K562 (cell line): ENCODE measurements at regions not wholly inside any gene's neighbourhood (a gene's known extent, or its start where the extent isn't known, plus 50 kb on each side); places are given as distances from the start of the nearest gene placed in this dataset.

ENCODE experiments used
- ATAC-seq: fragments of 200-7000 bp; cut with Tn5 transposase; 3 replicates; pipeline ENCODE4 v1.9.1; 2020; ENCODE audit warnings: moderate library complexity
- BruUV-seq: library from RNA; stranded (reverse); fragments of 400-500 nt; replicated peaks from 2 replicates; lab custom pipeline; 2021; lab: Mats Ljungman, UMichigan
- CTCF ChIA-PET: fragments of 300-600 bp; formaldehyde crosslinking; extraction: SDS; loops from one replicate; lab custom pipeline; 2021; ENCODE audit warnings: low intra/inter-chr PET ratio; lab: Yijun Ruan, JAX
- POLR2A ChIA-PET: fragments of 300-600, 350-650 bp; sonication (Branson Sonifier 250); formaldehyde crosslinking; extraction: SDS; loops from one replicate; lab custom pipeline; 2021; ENCODE audit warnings: antibody characterized with exemption, inconsistent platforms; lab: Yijun Ruan, JAX
- DNase-seq, 4 experiments: peaks; one replicate each; pipeline versions ENCODE4 v3.0.0 to v3.0.0-alpha.2; 2011 to 2018; ENCODE audit warnings: low spot score in 3 of 4, mixed read lengths in 3 of 4; ENCODE audit errors: extremely low read depth in 1 of 4
- FAIRE-seq: peaks from 2 replicates; lab custom pipeline; 2011; peaks lifted over from hg19 to GRCh38; lab: Jason Lieb, UNC
- H2AFZ ChIP-seq: 2 replicates; pipeline ENCODE4 v1.6.0; 2011; ENCODE audit warnings: low read depth, low read length, control low read depth, inconsistent platforms
- H3K27ac ChIP-seq: fragments of 200-600 bp; 3 replicates; pipeline ENCODE4 v1.8.0; 2011; ENCODE audit warnings: low read depth, mild to moderate bottlenecking, control low read depth, inconsistent platforms, low read length, moderate library complexity, mixed read lengths; ENCODE audit errors: extremely low read depth
- H3K27me3 ChIP-seq, 2 experiments: fragments of 300-600 bp in 1 of 2; 2 replicates in 1 of 2; 3 replicates in 1 of 2; pipeline versions ENCODE4 v1.6.0 to v1.8.0; 2011; ENCODE audit warnings: inconsistent platforms in 2 of 2, low read length in 2 of 2, mild to moderate bottlenecking in 1 of 2, mixed read lengths in 1 of 2, moderate library complexity in 1 of 2; ENCODE audit not compliant: control insufficient read depth in 2 of 2, insufficient read depth in 2 of 2
- H3K36me3 ChIP-seq: fragments of 300-600 bp; 3 replicates; pipeline ENCODE4 v1.8.0; 2011; ENCODE audit warnings: mild to moderate bottlenecking, low read length, inconsistent platforms; ENCODE audit not compliant: control insufficient read depth, insufficient read depth
- H3K4me1 ChIP-seq, 2 experiments: fragments of 200-600 bp in 1 of 2; replicated peaks in 1 of 2; 2 replicates in 1 of 2; 3 replicates in 1 of 2; pipeline versions ENCODE4 v1.5.1 to v1.8.0; 2011; ENCODE audit warnings: inconsistent platforms in 2 of 2, low read length in 2 of 2, mild to moderate bottlenecking in 1 of 2, mixed read lengths in 1 of 2, moderate library complexity in 1 of 2; ENCODE audit not compliant: control insufficient read depth in 2 of 2, insufficient read depth in 2 of 2
- H3K4me2 ChIP-seq: 2 replicates; pipeline ENCODE4 v1.6.1; 2011; ENCODE audit warnings: low read length, control low read depth, inconsistent platforms, mixed read lengths; ENCODE audit not compliant: insufficient read depth
- H3K4me3 ChIP-seq: fragments of 200-600 bp; sonication (generic), shearing (Covaris generic); 2 replicates; pipeline ENCODE4 v1.5.1; 2016; ENCODE audit warnings: control low read depth, inconsistent platforms
- H3K79me2 ChIP-seq: fragments of 200-600 bp; 3 replicates; pipeline ENCODE4 v1.8.0; 2011; ENCODE audit warnings: low read length, inconsistent platforms; ENCODE audit not compliant: control insufficient read depth, insufficient read depth
- H3K9ac ChIP-seq, 2 experiments: 2 replicates each; pipeline versions ENCODE4 v1.6.0 to v1.6.1; 2011; ENCODE audit warnings: low read depth in 2 of 2, low read length in 2 of 2, control low read depth in 1 of 2, inconsistent platforms in 1 of 2, mild to moderate bottlenecking in 1 of 2, mixed read lengths in 1 of 2; ENCODE audit not compliant: insufficient read depth in 1 of 2
- H3K9me1 ChIP-seq: one replicate; pipeline ENCODE4 v1.6.0; 2011; ENCODE audit warnings: inconsistent platforms, mild to moderate bottlenecking, low read length, moderate library complexity; ENCODE audit not compliant: control insufficient read depth, insufficient read depth
- H3K9me3 ChIP-seq: replicated peaks from 2 replicates; pipeline ENCODE4 v1.5.1; 2011; ENCODE audit warnings: low read depth, low read length, inconsistent platforms; ENCODE audit not compliant: control insufficient read depth, insufficient read depth
- H4K20me1 ChIP-seq: replicated peaks from 2 replicates; pipeline ENCODE4 v1.6.1; 2011; ENCODE audit warnings: low read length, inconsistent platforms, mixed read lengths; ENCODE audit not compliant: control insufficient read depth, insufficient read depth
- DIDO1 ChIP-seq: fragments of 450-650 bp; IDR thresholded peaks from 2 replicates; pipeline ENCODE4 v1.6.1; 2016; ENCODE audit warnings: low read depth, missing biosample characterization, missing genetic modification characterization
- HMGN3 ChIP-seq: IDR thresholded peaks from 2 replicates; pipeline ENCODE4 v1.6.1; 2011; ENCODE audit warnings: borderline replicate concordance, low read depth, mild to moderate bottlenecking, mixed read lengths, low read length; ENCODE audit not compliant: insufficient read length; ENCODE audit errors: extremely low read depth
- ILK ChIP-seq: fragments of 450-650 bp; IDR thresholded peaks from 2 replicates; pipeline ENCODE4 v1.6.1; 2016; ENCODE audit warnings: missing genetic modification characterization, low read depth, mild to moderate bottlenecking, missing compliant biosample characterization, moderate library complexity, borderline replicate concordance
- KLF13 ChIP-seq: fragments of 450-650 bp; IDR thresholded peaks from 2 replicates; pipeline ENCODE4 v1.6.1; 2016; ENCODE audit warnings: missing genetic modification characterization, low read depth, mild to moderate bottlenecking, missing compliant biosample characterization, moderate library complexity, borderline replicate concordance
- NR1H2 ChIP-seq: sonication (generic); formaldehyde crosslinking; IDR thresholded peaks from 2 replicates; pipeline ENCODE4 v1.4.0; 2020; ENCODE audit warnings: mild to moderate bottlenecking, missing genetic modification reagents
- STAG1 ChIP-seq: sonication (generic); formaldehyde crosslinking; IDR thresholded peaks from 2 replicates; pipeline ENCODE4 v1.5.0; 2020; ENCODE audit warnings: missing genetic modification reagents, borderline replicate concordance
- ZNF436 ChIP-seq: fragments of 250-450, 450-650 bp; sonication (Bioruptor Pico); formaldehyde crosslinking; IDR thresholded peaks from 2 replicates; pipeline ENCODE4 v1.7.0; 2020; ENCODE audit warnings: mild to moderate bottlenecking
- ZNF79 ChIP-seq: fragments of 250-450 bp; sonication (Bioruptor Pico); IDR thresholded peaks from 2 replicates; pipeline ENCODE4 v1.4.0; 2020; ENCODE audit warnings: low read depth, mild to moderate bottlenecking, moderate library complexity
- WGBS: fragments of 100-300 bp; shearing (Covaris generic); methylation state at CpG from one replicate; pipeline ENCODE4 v1.1.6; 2016; ENCODE audit warnings: low coverage, mixed read lengths; ENCODE audit not compliant: insufficient coverage; ENCODE audit errors: missing lambda C conversion rate; 5-methylcytosine and 5-hydroxymethylcytosine counted together
- in situ Hi-C: fragments of 300-500 bp; cut with MboI; formaldehyde crosslinking; loops from 4 replicates; pipeline ENCODE4 v1.15.0; 2018; ENCODE audit warnings: inconsistent platforms, mixed read lengths
- intact Hi-C: fragments of 100-400 bp; cut with micrococcal nuclease; formaldehyde crosslinking; loops from 2 replicates; pipeline ENCODE4 v1.14.2; 2022
- TF ChIP-seq, protein P1 (sequence below): fragments of 250-450 bp; sonication (Bioruptor Pico); IDR thresholded peaks from 2 replicates; pipeline ENCODE4 v1.5.0; 2020; ENCODE audit warnings: mild to moderate bottlenecking
- TF ChIP-seq, protein P2 (sequence below): fragments of 250-450 bp; sonication (Bioruptor Pico); IDR thresholded peaks from 2 replicates; pipeline ENCODE4 v1.9.0; 2021; ENCODE audit warnings: mild to moderate bottlenecking
- TF ChIP-seq, protein P3 (sequence below), 2 experiments: fragments of 450-650 bp in 1 of 2; sonication (generic) in 1 of 2; formaldehyde crosslinking in 1 of 2; IDR thresholded peaks; 2 replicates each; pipeline versions ENCODE4 v1.7.1 to v1.9.0; 2016 to 2022; ENCODE audit warnings: inconsistent platforms in 1 of 2, mild to moderate bottlenecking in 1 of 2, missing genetic modification reagents in 1 of 2

DNA sequence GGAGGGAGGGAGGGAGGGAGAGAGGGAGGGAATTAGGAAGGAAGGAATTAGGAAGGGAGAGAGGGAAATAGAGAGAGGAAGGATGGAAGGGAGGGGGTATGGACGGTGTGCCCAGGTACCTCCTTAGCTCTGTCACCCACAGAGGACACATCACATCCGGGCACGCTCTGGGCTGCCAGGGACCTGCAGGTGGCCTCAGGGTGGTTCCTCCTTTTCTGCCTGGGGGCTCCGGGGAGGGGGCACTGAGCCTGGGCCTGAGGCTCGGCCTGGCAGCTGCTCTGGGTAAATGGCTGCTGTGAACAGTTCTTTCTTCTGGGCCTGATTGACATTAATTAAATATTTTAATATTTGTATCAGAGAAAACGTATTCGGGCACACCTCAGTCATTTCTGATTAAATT lies 733.5 kb downstream of the BRD1 start:
- no peak for DNase-seq
- CTCF ChIA-PET, result interaction anchor here (0.7 kb wide), 1 partner anchor 28 kb away, joined by 3 read pairs; no protein-coding TSS in a partner anchor
- TF ChIP-seq ILK (tag) (no peak), STAG1 (CRISPR knock-in tag) (no peak), KLF13 (tag) (no peak), NR1H2 (CRISPR knock-in tag) (no peak), DIDO1 (no peak), ZNF436 (CRISPR knock-in tag) (no peak), ZNF79 (CRISPR knock-in tag) (no peak), HMGN3 (no peak)
- TF ChIP-seq, protein P1, sequence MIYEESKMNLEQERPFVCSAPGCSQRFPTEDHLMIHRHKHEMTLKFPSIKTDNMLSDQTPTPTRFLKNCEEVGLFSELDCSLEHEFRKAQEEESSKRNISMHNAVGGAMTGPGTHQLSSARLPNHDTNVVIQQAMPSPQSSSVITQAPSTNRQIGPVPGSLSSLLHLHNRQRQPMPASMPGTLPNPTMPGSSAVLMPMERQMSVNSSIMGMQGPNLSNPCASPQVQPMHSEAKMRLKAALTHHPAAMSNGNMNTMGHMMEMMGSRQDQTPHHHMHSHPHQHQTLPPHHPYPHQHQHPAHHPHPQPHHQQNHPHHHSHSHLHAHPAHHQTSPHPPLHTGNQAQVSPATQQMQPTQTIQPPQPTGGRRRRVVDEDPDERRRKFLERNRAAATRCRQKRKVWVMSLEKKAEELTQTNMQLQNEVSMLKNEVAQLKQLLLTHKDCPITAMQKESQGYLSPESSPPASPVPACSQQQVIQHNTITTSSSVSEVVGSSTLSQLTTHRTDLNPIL (CRISPR knock-in tag), result no peak
- TF ChIP-seq, protein P2, sequence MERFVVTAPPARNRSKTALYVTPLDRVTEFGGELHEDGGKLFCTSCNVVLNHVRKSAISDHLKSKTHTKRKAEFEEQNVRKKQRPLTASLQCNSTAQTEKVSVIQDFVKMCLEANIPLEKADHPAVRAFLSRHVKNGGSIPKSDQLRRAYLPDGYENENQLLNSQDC (CRISPR knock-in tag), result no peak
- TF ChIP-seq, protein P3, sequence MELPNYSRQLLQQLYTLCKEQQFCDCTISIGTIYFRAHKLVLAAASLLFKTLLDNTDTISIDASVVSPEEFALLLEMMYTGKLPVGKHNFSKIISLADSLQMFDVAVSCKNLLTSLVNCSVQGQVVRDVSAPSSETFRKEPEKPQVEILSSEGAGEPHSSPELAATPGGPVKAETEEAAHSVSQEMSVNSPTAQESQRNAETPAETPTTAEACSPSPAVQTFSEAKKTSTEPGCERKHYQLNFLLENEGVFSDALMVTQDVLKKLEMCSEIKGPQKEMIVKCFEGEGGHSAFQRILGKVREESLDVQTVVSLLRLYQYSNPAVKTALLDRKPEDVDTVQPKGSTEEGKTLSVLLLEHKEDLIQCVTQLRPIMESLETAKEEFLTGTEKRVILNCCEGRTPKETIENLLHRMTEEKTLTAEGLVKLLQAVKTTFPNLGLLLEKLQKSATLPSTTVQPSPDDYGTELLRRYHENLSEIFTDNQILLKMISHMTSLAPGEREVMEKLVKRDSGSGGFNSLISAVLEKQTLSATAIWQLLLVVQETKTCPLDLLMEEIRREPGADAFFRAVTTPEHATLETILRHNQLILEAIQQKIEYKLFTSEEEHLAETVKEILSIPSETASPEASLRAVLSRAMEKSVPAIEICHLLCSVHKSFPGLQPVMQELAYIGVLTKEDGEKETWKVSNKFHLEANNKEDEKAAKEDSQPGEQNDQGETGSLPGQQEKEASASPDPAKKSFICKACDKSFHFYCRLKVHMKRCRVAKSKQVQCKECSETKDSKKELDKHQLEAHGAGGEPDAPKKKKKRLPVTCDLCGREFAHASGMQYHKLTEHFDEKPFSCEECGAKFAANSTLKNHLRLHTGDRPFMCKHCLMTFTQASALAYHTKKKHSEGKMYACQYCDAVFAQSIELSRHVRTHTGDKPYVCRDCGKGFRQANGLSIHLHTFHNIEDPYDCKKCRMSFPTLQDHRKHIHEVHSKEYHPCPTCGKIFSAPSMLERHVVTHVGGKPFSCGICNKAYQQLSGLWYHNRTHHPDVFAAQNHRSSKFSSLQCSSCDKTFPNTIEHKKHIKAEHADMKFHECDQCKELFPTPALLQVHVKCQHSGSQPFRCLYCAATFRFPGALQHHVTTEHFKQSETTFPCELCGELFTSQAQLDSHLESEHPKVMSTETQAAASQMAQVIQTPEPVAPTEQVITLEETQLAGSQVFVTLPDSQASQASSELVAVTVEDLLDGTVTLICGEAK (IDR thresholded peaks at IDR 0.05), result no peak
- TF ChIP-seq, protein P3 (CRISPR knock-in tag; IDR thresholded peaks at IDR 0.05), result no peak

More for the DNA sequence above, 733.5 kb downstream of the BRD1 start:
- Histone ChIP-seq H3K4me1 (no peaks in the 10 kb centered on the region; a peak in 1 of 5 replicates), H3K9me1 (no peaks in the 10 kb centered on the region), H2AFZ (no peak overlapping the region), H3K79me2 (no peaks in the 10 kb centered on the region), H3K9me3 (no peaks in the 10 kb centered on the region), H3K36me3 (no peaks in the 10 kb centered on the region), H4K20me1 (no peaks in the 10 kb centered on the region), H3K4me3 (no peak overlapping the region), H3K4me2 (no peak overlapping the region), H3K27ac (no peak overlapping the region), H3K9ac (no peak overlapping the region), H3K27me3 (peaks cover 0 to 41% of the 10 kb centered on the region in 2 experiments; a peak in 3 of 5 replicates)
- POLR2A ChIA-PET, result no interaction called here
- no TSS peak for BruUV-seq
- ATAC-seq (no peak), FAIRE-seq (no peak)
- in situ Hi-C loops (no loop called here), intact Hi-C loops (no loop called here)
- WGBS, result 0% methylated on average over 3 of the region's 7 CpGs
